ACC112 (cell line): ENCODE measurements at regions not wholly inside any gene's neighbourhood (a gene's known extent, or its start where the extent isn't known, plus 50 kb on each side); places are given as distances from the start of the nearest gene placed in this dataset.
"Not testable (repeated sequence)": the region's sequence is repeated elsewhere in the genome, so short reads cannot be mapped to it uniquely, and the experiment has no call there.

Source experiments
- H2AFZ ChIP-seq: fragments of 200-600 bp; sonication (generic); one replicate; pipeline ENCODE4 v1.6.0; 2017; ENCODE audit warnings: antibody characterized with exemption, low read length; ENCODE audit not compliant: unreplicated experiment
- H3K27ac ChIP-seq: fragments of 200-600 bp; sonication (generic); 2 replicates; pipeline ENCODE4 v1.5.1; 2014; ENCODE audit warnings: low read depth, mild to moderate bottlenecking, antibody characterized with exemption, low read length, moderate library complexity
- H3K27me3 ChIP-seq: fragments of 200-600 bp; sonication (generic); 2 replicates; pipeline ENCODE4 v1.6.1; 2014; ENCODE audit warnings: mild to moderate bottlenecking, antibody characterized with exemption, low read length, moderate library complexity, mixed read lengths; ENCODE audit not compliant: insufficient read depth
- H3K36me3 ChIP-seq: fragments of 200-600 bp; sonication (generic); 2 replicates; pipeline ENCODE4 v1.6.1; 2016; ENCODE audit warnings: mild to moderate bottlenecking, antibody characterized with exemption, low read length, moderate library complexity, mixed read lengths; ENCODE audit not compliant: insufficient read depth
- H3K4me1 ChIP-seq: fragments of 200-600 bp; sonication (generic); one replicate; pipeline ENCODE4 v1.6.1; 2016; ENCODE audit warnings: low read length, mixed read lengths; ENCODE audit not compliant: insufficient read depth, unreplicated experiment, control insufficient read depth
- H3K4me3 ChIP-seq: fragments of 200-600 bp; sonication (generic); 2 replicates; pipeline ENCODE4 v1.5.1; 2014; ENCODE audit warnings: mild to moderate bottlenecking, low read depth, low read length
- H3K79me2 ChIP-seq: fragments of 200-600 bp; sonication (generic); one replicate; pipeline ENCODE4 v1.6.0; 2016; ENCODE audit warnings: low read length; ENCODE audit not compliant: control insufficient read depth, unreplicated experiment, insufficient read depth

GRCh38 chr12:23368590-23368989, 580.9 kb downstream of the SOX5 start:
- Histone ChIP-seq H3K27me3 (no peaks in the 10 kb centered on the region), H3K79me2 (no peaks in the 10 kb centered on the region), H3K36me3 (no peaks in the 10 kb centered on the region), H2AFZ (no peak overlapping the region), H3K4me3 (no peak overlapping the region), H3K4me1 (no peaks in the 10 kb centered on the region), H3K27ac (no peak overlapping the region)

- no peaks in the 10 kb centered on the region for H3K4me1 ChIP-seq
- no peaks in the 10 kb centered on the region for H3K79me2 ChIP-seq
- H3K27me3 ChIP-seq: no peaks in the 10 kb centered on the region
- no peak overlapping the region for H3K4me3 ChIP-seq
- H3K36me3 ChIP-seq: no peaks in the 10 kb centered on the region
- H3K27ac ChIP-seq: no peak overlapping the region
- H2AFZ ChIP-seq: no peak overlapping the region
These were observed 573.8 kb downstream of the SOX5 start for GRCh38 chr12:23375621-23376020.

- Histone ChIP-seq H3K79me2 (no peaks in the 10 kb centered on the region), H3K4me1 (no peaks in the 10 kb centered on the region), H3K4me3 (no peak overlapping the region), H2AFZ (no peak overlapping the region), H3K27me3 (no peaks in the 10 kb centered on the region), H3K27ac (no peak overlapping the region), H3K36me3 (no peaks in the 10 kb centered on the region)
These were observed 573.2 kb downstream of the SOX5 start for GRCh38 chr12:23376238-23376637.

- Histone ChIP-seq H3K4me3 (no peak overlapping the region), H3K27me3 (no peaks in the 10 kb centered on the region), H3K27ac (no peak overlapping the region), H2AFZ (no peak overlapping the region), H3K36me3 (no peaks in the 10 kb centered on the region), H3K79me2 (no peaks in the 10 kb centered on the region), H3K4me1 (no peaks in the 10 kb centered on the region)
These were observed 568.9 kb downstream of the SOX5 start for GRCh38 chr12:23380419-23381100.

GRCh38 chr12:23388898-23389297, 560.6 kb downstream of the SOX5 start:
- H3K79me2 ChIP-seq, H3K27ac ChIP-seq, H3K4me3 ChIP-seq, H3K27me3 ChIP-seq, H3K36me3 ChIP-seq, H2AFZ ChIP-seq, H3K4me1 ChIP-seq: not testable (repeated sequence)

- H3K4me3 ChIP-seq, H3K27ac ChIP-seq, H3K27me3 ChIP-seq, H3K79me2 ChIP-seq, H3K36me3 ChIP-seq, H2AFZ ChIP-seq, H3K4me1 ChIP-seq: not testable (repeated sequence)
These were observed 560.2 kb downstream of the SOX5 start for GRCh38 chr12:23389315-23389714.

GRCh38 chr12:23399402-23399933, 550.0 kb downstream of the SOX5 start:
- no peak overlapping the region for H3K4me3 ChIP-seq
- no peaks in the 10 kb centered on the region for H3K27me3 ChIP-seq
- no peak overlapping the region for H3K27ac ChIP-seq
- no peaks in the 10 kb centered on the region for H3K79me2 ChIP-seq
- H3K4me1 ChIP-seq: no peaks in the 10 kb centered on the region
- H2AFZ ChIP-seq: no peak overlapping the region
- no peaks in the 10 kb centered on the region for H3K36me3 ChIP-seq

GRCh38 chr12:23415180-23415579, 534.3 kb downstream of the SOX5 start:
- no peaks in the 10 kb centered on the region for H3K79me2 ChIP-seq
- H2AFZ ChIP-seq: no peak overlapping the region
- no peaks in the 10 kb centered on the region for H3K4me1 ChIP-seq
- H3K36me3 ChIP-seq: no peaks in the 10 kb centered on the region
- H3K27ac ChIP-seq: no peak overlapping the region
- no peaks in the 10 kb centered on the region for H3K27me3 ChIP-seq
- H3K4me3 ChIP-seq: no peak overlapping the region

GRCh38 chr12:23421556-23421955, 527.9 kb downstream of the SOX5 start:
- H3K27ac ChIP-seq: no peak overlapping the region
- H3K27me3 ChIP-seq: no peaks in the 10 kb centered on the region
- H3K4me3 ChIP-seq: no peak overlapping the region
- H3K79me2 ChIP-seq: no peaks in the 10 kb centered on the region
- H2AFZ ChIP-seq: no peak overlapping the region
- no peaks in the 10 kb centered on the region for H3K4me1 ChIP-seq
- no peaks in the 10 kb centered on the region for H3K36me3 ChIP-seq

- Histone ChIP-seq H3K79me2 (no peaks in the 10 kb centered on the region), H3K36me3 (no peaks in the 10 kb centered on the region), H3K27me3 (no peaks in the 10 kb centered on the region), H3K4me1 (no peaks in the 10 kb centered on the region), H3K4me3 (no peak overlapping the region), H2AFZ (no peak overlapping the region), H3K27ac (no peak overlapping the region)
These were observed 526.3 kb downstream of the SOX5 start for GRCh38 chr12:23423097-23423687.

GRCh38 chr12:23423796-23424195, 525.7 kb downstream of the SOX5 start:
- Histone ChIP-seq H3K27me3 (no peaks in the 10 kb centered on the region), H3K4me1 (no peaks in the 10 kb centered on the region), H3K36me3 (no peaks in the 10 kb centered on the region), H3K27ac (no peak overlapping the region), H3K79me2 (no peaks in the 10 kb centered on the region), H3K4me3 (no peak overlapping the region), H2AFZ (no peak overlapping the region)
